H1 (cell line): ENCODE measurements at regions not wholly inside any gene's neighbourhood (a gene's known extent, or its start where the extent isn't known, plus 50 kb on each side); places are given as distances from the start of the nearest gene placed in this dataset.

Source experiments
- ASH2L ChIP-seq: fragments of 200-600, 300-600 bp; sonication (generic); IDR thresholded peaks from one replicate; pipeline ENCODE4 v1.7.1; 2017; ENCODE audit warnings: low read length
- BCL11A ChIP-seq, 2 experiments: IDR thresholded peaks; one replicate each; pipeline ENCODE4 v1.6.1; 2011; ENCODE audit warnings: low read depth in 2 of 2, low read length in 2 of 2, mild to moderate bottlenecking in 2 of 2
- BRCA1 ChIP-seq: IDR thresholded peaks from 2 replicates; pipeline ENCODE4 v1.6.1; 2012; ENCODE audit warnings: low read depth, low read length, improper control_type of control experiment
- EGR1 ChIP-seq: IDR thresholded peaks from 2 replicates; pipeline ENCODE4 v1.6.1; 2011; ENCODE audit warnings: low read depth, low read length, borderline replicate concordance
- EP300 ChIP-seq, 2 experiments: IDR thresholded peaks; 1 replicate in 1 of 2; 2 replicates in 1 of 2; pipeline ENCODE4 v1.6.1; 2011 to 2012; ENCODE audit warnings: low read depth in 2 of 2, low read length in 2 of 2, mild to moderate bottlenecking in 2 of 2, borderline replicate concordance in 1 of 2, inconsistent platforms in 1 of 2, moderate library complexity in 1 of 2
- EZH2 ChIP-seq: fragments of 200-600 bp; sonication (generic); IDR thresholded peaks from 2 replicates; pipeline ENCODE4 v1.7.1; 2012; ENCODE audit warnings: low read depth, mild to moderate bottlenecking, moderate library complexity, low read length, inconsistent platforms; ENCODE audit not compliant: severe bottlenecking
- KDM5A ChIP-seq: fragments of 200-600 bp; IDR thresholded peaks from 2 replicates; pipeline ENCODE4 v1.7.1; 2012; ENCODE audit warnings: mild to moderate bottlenecking, low read length, inconsistent platforms, mixed read lengths
- SP4 ChIP-seq: IDR thresholded peaks from 2 replicates; pipeline ENCODE4 v1.6.1; 2012; ENCODE audit warnings: low read length, inconsistent platforms
- TAF7 ChIP-seq: optimal IDR thresholded peaks from 2 replicates; pipeline ENCODE3; 2011; ENCODE audit warnings: low read depth, mild to moderate bottlenecking, inconsistent platforms, low read length, moderate library complexity, borderline replicate concordance
- TF ChIP-seq, protein P1 (sequence below): fragments of 300-600 bp; sonication (generic); IDR thresholded peaks from 2 replicates; pipeline ENCODE4 v1.7.1; 2012; ENCODE audit warnings: low read length, moderate library complexity, mild to moderate bottlenecking, inconsistent platforms; ENCODE audit not compliant: insufficient replicate concordance
- TF ChIP-seq, protein P2 (sequence below): IDR thresholded peaks from 2 replicates; pipeline ENCODE4 v1.6.1; 2012; ENCODE audit warnings: inconsistent platforms

DNA sequence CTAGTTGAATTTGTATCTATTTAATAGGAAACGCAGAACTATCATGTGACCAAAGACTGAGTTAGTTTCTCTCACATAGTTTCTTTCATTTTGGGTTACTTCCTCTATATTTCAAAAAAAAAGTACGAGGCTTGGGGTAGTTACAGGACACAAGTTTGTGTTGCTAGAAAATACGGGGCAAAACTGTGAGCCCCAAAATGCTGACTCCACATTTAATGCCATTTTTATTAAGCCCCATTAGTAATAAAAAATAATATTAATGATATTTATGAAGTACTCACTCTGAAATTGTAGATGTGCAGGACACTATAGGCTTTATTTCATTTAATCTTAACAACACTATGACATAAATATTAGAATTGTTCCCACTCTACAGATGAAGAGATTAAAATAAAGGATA, 268.6 kb downstream of the DTHD1 start (continued):
- TF ChIP-seq, protein P1, sequence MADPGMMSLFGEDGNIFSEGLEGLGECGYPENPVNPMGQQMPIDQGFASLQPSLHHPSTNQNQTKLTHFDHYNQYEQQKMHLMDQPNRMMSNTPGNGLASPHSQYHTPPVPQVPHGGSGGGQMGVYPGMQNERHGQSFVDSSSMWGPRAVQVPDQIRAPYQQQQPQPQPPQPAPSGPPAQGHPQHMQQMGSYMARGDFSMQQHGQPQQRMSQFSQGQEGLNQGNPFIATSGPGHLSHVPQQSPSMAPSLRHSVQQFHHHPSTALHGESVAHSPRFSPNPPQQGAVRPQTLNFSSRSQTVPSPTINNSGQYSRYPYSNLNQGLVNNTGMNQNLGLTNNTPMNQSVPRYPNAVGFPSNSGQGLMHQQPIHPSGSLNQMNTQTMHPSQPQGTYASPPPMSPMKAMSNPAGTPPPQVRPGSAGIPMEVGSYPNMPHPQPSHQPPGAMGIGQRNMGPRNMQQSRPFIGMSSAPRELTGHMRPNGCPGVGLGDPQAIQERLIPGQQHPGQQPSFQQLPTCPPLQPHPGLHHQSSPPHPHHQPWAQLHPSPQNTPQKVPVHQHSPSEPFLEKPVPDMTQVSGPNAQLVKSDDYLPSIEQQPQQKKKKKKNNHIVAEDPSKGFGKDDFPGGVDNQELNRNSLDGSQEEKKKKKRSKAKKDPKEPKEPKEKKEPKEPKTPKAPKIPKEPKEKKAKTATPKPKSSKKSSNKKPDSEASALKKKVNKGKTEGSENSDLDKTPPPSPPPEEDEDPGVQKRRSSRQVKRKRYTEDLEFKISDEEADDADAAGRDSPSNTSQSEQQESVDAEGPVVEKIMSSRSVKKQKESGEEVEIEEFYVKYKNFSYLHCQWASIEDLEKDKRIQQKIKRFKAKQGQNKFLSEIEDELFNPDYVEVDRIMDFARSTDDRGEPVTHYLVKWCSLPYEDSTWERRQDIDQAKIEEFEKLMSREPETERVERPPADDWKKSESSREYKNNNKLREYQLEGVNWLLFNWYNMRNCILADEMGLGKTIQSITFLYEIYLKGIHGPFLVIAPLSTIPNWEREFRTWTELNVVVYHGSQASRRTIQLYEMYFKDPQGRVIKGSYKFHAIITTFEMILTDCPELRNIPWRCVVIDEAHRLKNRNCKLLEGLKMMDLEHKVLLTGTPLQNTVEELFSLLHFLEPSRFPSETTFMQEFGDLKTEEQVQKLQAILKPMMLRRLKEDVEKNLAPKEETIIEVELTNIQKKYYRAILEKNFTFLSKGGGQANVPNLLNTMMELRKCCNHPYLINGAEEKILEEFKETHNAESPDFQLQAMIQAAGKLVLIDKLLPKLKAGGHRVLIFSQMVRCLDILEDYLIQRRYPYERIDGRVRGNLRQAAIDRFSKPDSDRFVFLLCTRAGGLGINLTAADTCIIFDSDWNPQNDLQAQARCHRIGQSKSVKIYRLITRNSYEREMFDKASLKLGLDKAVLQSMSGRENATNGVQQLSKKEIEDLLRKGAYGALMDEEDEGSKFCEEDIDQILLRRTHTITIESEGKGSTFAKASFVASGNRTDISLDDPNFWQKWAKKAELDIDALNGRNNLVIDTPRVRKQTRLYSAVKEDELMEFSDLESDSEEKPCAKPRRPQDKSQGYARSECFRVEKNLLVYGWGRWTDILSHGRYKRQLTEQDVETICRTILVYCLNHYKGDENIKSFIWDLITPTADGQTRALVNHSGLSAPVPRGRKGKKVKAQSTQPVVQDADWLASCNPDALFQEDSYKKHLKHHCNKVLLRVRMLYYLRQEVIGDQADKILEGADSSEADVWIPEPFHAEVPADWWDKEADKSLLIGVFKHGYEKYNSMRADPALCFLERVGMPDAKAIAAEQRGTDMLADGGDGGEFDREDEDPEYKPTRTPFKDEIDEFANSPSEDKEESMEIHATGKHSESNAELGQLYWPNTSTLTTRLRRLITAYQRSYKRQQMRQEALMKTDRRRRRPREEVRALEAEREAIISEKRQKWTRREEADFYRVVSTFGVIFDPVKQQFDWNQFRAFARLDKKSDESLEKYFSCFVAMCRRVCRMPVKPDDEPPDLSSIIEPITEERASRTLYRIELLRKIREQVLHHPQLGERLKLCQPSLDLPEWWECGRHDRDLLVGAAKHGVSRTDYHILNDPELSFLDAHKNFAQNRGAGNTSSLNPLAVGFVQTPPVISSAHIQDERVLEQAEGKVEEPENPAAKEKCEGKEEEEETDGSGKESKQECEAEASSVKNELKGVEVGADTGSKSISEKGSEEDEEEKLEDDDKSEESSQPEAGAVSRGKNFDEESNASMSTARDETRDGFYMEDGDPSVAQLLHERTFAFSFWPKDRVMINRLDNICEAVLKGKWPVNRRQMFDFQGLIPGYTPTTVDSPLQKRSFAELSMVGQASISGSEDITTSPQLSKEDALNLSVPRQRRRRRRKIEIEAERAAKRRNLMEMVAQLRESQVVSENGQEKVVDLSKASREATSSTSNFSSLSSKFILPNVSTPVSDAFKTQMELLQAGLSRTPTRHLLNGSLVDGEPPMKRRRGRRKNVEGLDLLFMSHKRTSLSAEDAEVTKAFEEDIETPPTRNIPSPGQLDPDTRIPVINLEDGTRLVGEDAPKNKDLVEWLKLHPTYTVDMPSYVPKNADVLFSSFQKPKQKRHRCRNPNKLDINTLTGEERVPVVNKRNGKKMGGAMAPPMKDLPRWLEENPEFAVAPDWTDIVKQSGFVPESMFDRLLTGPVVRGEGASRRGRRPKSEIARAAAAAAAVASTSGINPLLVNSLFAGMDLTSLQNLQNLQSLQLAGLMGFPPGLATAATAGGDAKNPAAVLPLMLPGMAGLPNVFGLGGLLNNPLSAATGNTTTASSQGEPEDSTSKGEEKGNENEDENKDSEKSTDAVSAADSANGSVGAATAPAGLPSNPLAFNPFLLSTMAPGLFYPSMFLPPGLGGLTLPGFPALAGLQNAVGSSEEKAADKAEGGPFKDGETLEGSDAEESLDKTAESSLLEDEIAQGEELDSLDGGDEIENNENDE = no peak
- TF ChIP-seq BCL11A (IDR thresholded peaks at IDR 0.05; ENCODE audit: low read depth in 2 of 2, low read length in 2 of 2) = no peak
- TF ChIP-seq BRCA1 = no peak
- TF ChIP-seq KDM5A = no peak
- TF ChIP-seq, protein P2, sequence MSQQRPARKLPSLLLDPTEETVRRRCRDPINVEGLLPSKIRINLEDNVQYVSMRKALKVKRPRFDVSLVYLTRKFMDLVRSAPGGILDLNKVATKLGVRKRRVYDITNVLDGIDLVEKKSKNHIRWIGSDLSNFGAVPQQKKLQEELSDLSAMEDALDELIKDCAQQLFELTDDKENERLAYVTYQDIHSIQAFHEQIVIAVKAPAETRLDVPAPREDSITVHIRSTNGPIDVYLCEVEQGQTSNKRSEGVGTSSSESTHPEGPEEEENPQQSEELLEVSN = no peak
- no peak for TF ChIP-seq EZH2
- TF ChIP-seq TAF7 = no peak
- TF ChIP-seq EGR1 = no peak
- no peak for TF ChIP-seq ASH2L
- no peak for TF ChIP-seq EP300 (IDR thresholded peaks at IDR 0.05; ENCODE audit: borderline replicate concordance in 1 of 2, low read depth in 2 of 2, low read length in 2 of 2)
- no peak for TF ChIP-seq SP4
